Hepatocyte (in vitro differentiated cells): ENCODE measurements at regions not wholly inside any gene's neighbourhood (a gene's known extent, or its start where the extent isn't known, plus 50 kb on each side); places are given as distances from the start of the nearest gene placed in this dataset.
"Not testable (repeated sequence)": the region's sequence is repeated elsewhere in the genome, so short reads cannot be mapped to it uniquely, and the experiment has no call there.

Experiments
- DNase-seq: peaks from one replicate; pipeline ENCODE4 v3.0.0-alpha.2; 2016; ENCODE audit warnings: low spot score
- H2AFZ ChIP-seq: fragments of 200-600 bp; sonication (generic); 2 replicates; pipeline ENCODE4 v1.6.0; 2016; ENCODE audit warnings: antibody characterized with exemption, mild to moderate bottlenecking
- H3K27ac ChIP-seq: fragments of 200-600 bp; sonication (generic); 2 replicates; pipeline ENCODE4 v1.5.1; 2016; ENCODE audit warnings: mild to moderate bottlenecking
- H3K27me3 ChIP-seq: fragments of 200-600 bp; sonication (generic); 2 replicates; pipeline ENCODE4 v1.6.1; 2016
- H3K36me3 ChIP-seq: fragments of 200-600 bp; sonication (generic); replicated peaks from 2 replicates; pipeline ENCODE4 v1.5.1; 2016; ENCODE audit warnings: low read depth; ENCODE audit not compliant: insufficient read depth
- H3K4me1 ChIP-seq: fragments of 200-600 bp; sonication (generic); 2 replicates; pipeline ENCODE4 v1.5.1; 2016; ENCODE audit warnings: mild to moderate bottlenecking, moderate library complexity; ENCODE audit not compliant: insufficient read depth
- H3K4me2 ChIP-seq: fragments of 200-600 bp; sonication (generic); 2 replicates; pipeline ENCODE4 v1.6.0; 2016
- H3K4me3 ChIP-seq: fragments of 200-600 bp; sonication (generic); 2 replicates; pipeline ENCODE4 v1.5.1; 2016; ENCODE audit warnings: mild to moderate bottlenecking
- H3K79me2 ChIP-seq: fragments of 200-600 bp; sonication (generic); 2 replicates; pipeline ENCODE4 v1.6.0; 2017; ENCODE audit warnings: mild to moderate bottlenecking
- H3K9me2 ChIP-seq: fragments of 200-600 bp; sonication (generic); replicated peaks from 2 replicates; pipeline ENCODE4 v1.6.0; 2017; ENCODE audit warnings: mild to moderate bottlenecking; ENCODE audit not compliant: insufficient read depth
- H3K9me3 ChIP-seq: fragments of 200-600 bp; sonication (generic); 2 replicates; pipeline ENCODE4 v1.5.1; 2016; ENCODE audit warnings: low read depth, mild to moderate bottlenecking
- H4K20me1 ChIP-seq: fragments of 200-600 bp; sonication (generic); 2 replicates; pipeline ENCODE4 v1.6.0; 2016; ENCODE audit warnings: mild to moderate bottlenecking; ENCODE audit not compliant: insufficient read depth, poor library complexity, severe bottlenecking
- CTCF ChIP-seq: fragments of 200-600 bp; sonication (generic); IDR thresholded peaks from 2 replicates; pipeline ENCODE4 v1.5.1; 2016; ENCODE audit warnings: antibody characterized with exemption, mild to moderate bottlenecking; ENCODE audit not compliant: poor library complexity
- EZH2 ChIP-seq: fragments of 200-600 bp; sonication (generic); IDR thresholded peaks from 2 replicates; pipeline ENCODE4 v1.6.1; 2016; ENCODE audit warnings: antibody characterized with exemption, mild to moderate bottlenecking, borderline replicate concordance
- EZH2phosphoT487 ChIP-seq: fragments of 200-600 bp; sonication (generic); IDR thresholded peaks from one replicate; pipeline ENCODE4 v1.6.1; 2018; ENCODE audit warnings: antibody characterized with exemption, mild to moderate bottlenecking, low read depth, moderate library complexity; ENCODE audit not compliant: unreplicated experiment, severe bottlenecking
- WGBS: methylation state at CpG from one replicate; pipeline ENCODE4 v1.1.6; 2016; ENCODE audit warnings: low lambda C conversion rate; ENCODE audit errors: missing lambda C conversion rate; 5-methylcytosine and 5-hydroxymethylcytosine counted together

DNA sequence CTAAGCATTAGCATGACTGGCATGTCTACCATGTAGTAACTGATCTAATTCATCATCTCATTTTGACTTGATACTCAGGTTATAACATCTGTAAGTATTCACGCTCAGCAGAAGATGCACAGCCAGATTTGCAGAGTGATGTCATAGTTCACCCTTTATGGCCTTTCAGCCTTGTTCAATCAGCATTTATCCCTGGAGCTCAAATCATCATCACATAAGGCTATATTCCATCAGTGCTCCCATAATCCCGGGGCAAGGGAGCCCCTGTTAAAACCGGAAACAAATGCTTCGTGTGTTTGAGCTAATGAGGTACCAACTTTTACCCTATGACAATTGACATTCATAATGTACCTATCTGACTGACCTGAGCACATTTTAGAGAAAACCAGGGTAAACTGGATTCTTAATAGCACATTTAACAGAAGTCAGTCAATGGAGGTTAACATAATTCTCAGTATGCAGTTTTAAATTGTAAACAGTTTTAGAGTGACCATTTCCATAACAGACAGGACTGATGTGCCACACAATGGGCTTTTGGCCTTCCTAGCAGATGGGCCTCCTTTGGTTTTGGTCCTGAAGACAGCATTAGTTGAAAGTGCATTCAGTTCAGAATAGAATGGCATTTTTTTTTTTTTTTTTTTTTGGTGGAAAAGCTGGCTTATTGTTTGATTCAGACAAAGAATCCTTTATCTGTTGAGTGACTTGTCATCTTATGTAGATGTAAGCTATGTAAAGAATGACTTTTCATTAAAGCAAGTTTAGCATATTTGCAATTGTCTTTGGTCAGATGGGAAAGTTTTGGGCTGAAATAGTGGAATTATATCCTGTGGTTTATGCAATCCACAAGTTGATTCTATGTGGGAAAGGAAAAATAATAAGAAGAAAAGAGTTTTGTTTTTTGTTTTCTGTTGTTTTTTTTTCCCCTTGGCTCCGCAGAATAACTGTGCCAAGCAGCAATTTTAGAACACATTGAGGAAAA, 866.0 kb upstream of the ACVR2A start:
- Histone ChIP-seq H4K20me1 (no peaks in the 10 kb centered on the region), H3K9me3 (no peaks in the 10 kb centered on the region), H3K36me3 (no peaks in the 10 kb centered on the region), H3K9me2 (no peaks in the 10 kb centered on the region), H3K4me1 (no peaks in the 10 kb centered on the region), H3K27ac (no peak overlapping the region), H3K27me3 (no peaks in the 10 kb centered on the region), H3K4me2 (no peak overlapping the region), H3K79me2 (no peaks in the 10 kb centered on the region), H2AFZ (no peak overlapping the region), H3K4me3 (no peak overlapping the region)
- DNase-seq, result no peak
- TF ChIP-seq EZH2 (no peak), CTCF (no peak), EZH2phosphoT487 (no peak)
- 90% methylated on average over 5 of the region's 5 CpGs for WGBS

- not testable (repeated sequence) for H3K4me3 ChIP-seq, H2AFZ ChIP-seq, H3K4me2 ChIP-seq, H4K20me1 ChIP-seq, H3K9me3 ChIP-seq, DNase-seq, H3K79me2 ChIP-seq, H3K36me3 ChIP-seq, H3K4me1 ChIP-seq, H3K27ac ChIP-seq, H3K27me3 ChIP-seq, H3K9me2 ChIP-seq
- 88% methylated on average over 4 of the region's 4 CpGs for WGBS
Measured at GRCh38 chr2:146970981-146971380, 873.8 kb upstream of the ACVR2A start.

- H3K36me3 ChIP-seq, H3K79me2 ChIP-seq, H3K4me2 ChIP-seq, H3K27me3 ChIP-seq, H3K9me2 ChIP-seq, DNase-seq, H4K20me1 ChIP-seq, H3K4me3 ChIP-seq, H3K9me3 ChIP-seq, H3K4me1 ChIP-seq, H2AFZ ChIP-seq, H3K27ac ChIP-seq: not testable (repeated sequence)
- WGBS, result 87% methylated on average over 3 of the region's 3 CpGs
Measured at GRCh38 chr2:146969703-146970102, 875.1 kb upstream of the ACVR2A start.

GRCh38 chr2:146964494-146964893, 880.3 kb upstream of the ACVR2A start:
- Histone ChIP-seq H3K27ac (no peak overlapping the region), H3K4me2 (no peak overlapping the region), H4K20me1 (no peaks in the 10 kb centered on the region), H3K36me3 (no peaks in the 10 kb centered on the region), H3K79me2 (no peaks in the 10 kb centered on the region), H3K27me3 (no peaks in the 10 kb centered on the region), H3K9me2 (no peaks in the 10 kb centered on the region), H3K4me1 (no peaks in the 10 kb centered on the region), H3K4me3 (no peak overlapping the region), H2AFZ (no peak overlapping the region), H3K9me3 (no peaks in the 10 kb centered on the region)
- DNase-seq, result no peak
- 81% methylated on average over 1 of the region's 1 CpG for WGBS
- TF ChIP-seq CTCF (no peak), EZH2phosphoT487 (no peak), EZH2 (no peak)
